K562 (cell line): ENCODE measurements at regions not wholly inside any gene's neighbourhood (a gene's known extent, or its start where the extent isn't known, plus 50 kb on each side); places are given as distances from the start of the nearest gene placed in this dataset.

Experiments
- ATAC-seq: fragments of 200-7000 bp; cut with Tn5 transposase; 3 replicates; pipeline ENCODE4 v1.9.1; 2020; ENCODE audit warnings: moderate library complexity
- BruUV-seq: library from RNA; stranded (reverse); fragments of 400-500 nt; replicated peaks from 2 replicates; lab custom pipeline; 2021; lab: Mats Ljungman, UMichigan
- CTCF ChIA-PET: fragments of 300-600 bp; formaldehyde crosslinking; extraction: SDS; loops from one replicate; lab custom pipeline; 2021; ENCODE audit warnings: low intra/inter-chr PET ratio; lab: Yijun Ruan, JAX
- POLR2A ChIA-PET: fragments of 300-600, 350-650 bp; sonication (Branson Sonifier 250); formaldehyde crosslinking; extraction: SDS; loops from one replicate; lab custom pipeline; 2021; ENCODE audit warnings: antibody characterized with exemption, inconsistent platforms; lab: Yijun Ruan, JAX
- DNase-seq, 4 experiments: peaks; one replicate each; pipeline versions ENCODE4 v3.0.0 to v3.0.0-alpha.2; 2011 to 2018; ENCODE audit warnings: low spot score in 3 of 4, mixed read lengths in 3 of 4; ENCODE audit errors: extremely low read depth in 1 of 4
- FAIRE-seq: peaks from 2 replicates; lab custom pipeline; 2011; peaks lifted over from hg19 to GRCh38; lab: Jason Lieb, UNC
- H2AFZ ChIP-seq: 2 replicates; pipeline ENCODE4 v1.6.0; 2011; ENCODE audit warnings: low read depth, low read length, control low read depth, inconsistent platforms
- H3K27ac ChIP-seq: fragments of 200-600 bp; 3 replicates; pipeline ENCODE4 v1.8.0; 2011; ENCODE audit warnings: low read depth, mild to moderate bottlenecking, control low read depth, inconsistent platforms, low read length, moderate library complexity, mixed read lengths; ENCODE audit errors: extremely low read depth
- H3K27me3 ChIP-seq, 2 experiments: fragments of 300-600 bp in 1 of 2; 2 replicates in 1 of 2; 3 replicates in 1 of 2; pipeline versions ENCODE4 v1.6.0 to v1.8.0; 2011; ENCODE audit warnings: inconsistent platforms in 2 of 2, low read length in 2 of 2, mild to moderate bottlenecking in 1 of 2, mixed read lengths in 1 of 2, moderate library complexity in 1 of 2; ENCODE audit not compliant: control insufficient read depth in 2 of 2, insufficient read depth in 2 of 2
- H3K36me3 ChIP-seq: fragments of 300-600 bp; 3 replicates; pipeline ENCODE4 v1.8.0; 2011; ENCODE audit warnings: mild to moderate bottlenecking, low read length, inconsistent platforms; ENCODE audit not compliant: control insufficient read depth, insufficient read depth
- H3K4me1 ChIP-seq, 2 experiments: fragments of 200-600 bp in 1 of 2; replicated peaks in 1 of 2; 2 replicates in 1 of 2; 3 replicates in 1 of 2; pipeline versions ENCODE4 v1.5.1 to v1.8.0; 2011; ENCODE audit warnings: inconsistent platforms in 2 of 2, low read length in 2 of 2, mild to moderate bottlenecking in 1 of 2, mixed read lengths in 1 of 2, moderate library complexity in 1 of 2; ENCODE audit not compliant: control insufficient read depth in 2 of 2, insufficient read depth in 2 of 2
- H3K4me2 ChIP-seq: 2 replicates; pipeline ENCODE4 v1.6.1; 2011; ENCODE audit warnings: low read length, control low read depth, inconsistent platforms, mixed read lengths; ENCODE audit not compliant: insufficient read depth
- H3K4me3 ChIP-seq: fragments of 200-600 bp; sonication (generic), shearing (Covaris generic); 2 replicates; pipeline ENCODE4 v1.5.1; 2016; ENCODE audit warnings: control low read depth, inconsistent platforms
- H3K79me2 ChIP-seq: fragments of 200-600 bp; 3 replicates; pipeline ENCODE4 v1.8.0; 2011; ENCODE audit warnings: low read length, inconsistent platforms; ENCODE audit not compliant: control insufficient read depth, insufficient read depth
- H3K9ac ChIP-seq, 2 experiments: 2 replicates each; pipeline versions ENCODE4 v1.6.0 to v1.6.1; 2011; ENCODE audit warnings: low read depth in 2 of 2, low read length in 2 of 2, control low read depth in 1 of 2, inconsistent platforms in 1 of 2, mild to moderate bottlenecking in 1 of 2, mixed read lengths in 1 of 2; ENCODE audit not compliant: insufficient read depth in 1 of 2
- H3K9me1 ChIP-seq: one replicate; pipeline ENCODE4 v1.6.0; 2011; ENCODE audit warnings: inconsistent platforms, mild to moderate bottlenecking, low read length, moderate library complexity; ENCODE audit not compliant: control insufficient read depth, insufficient read depth
- H3K9me3 ChIP-seq: replicated peaks from 2 replicates; pipeline ENCODE4 v1.5.1; 2011; ENCODE audit warnings: low read depth, low read length, inconsistent platforms; ENCODE audit not compliant: control insufficient read depth, insufficient read depth
- H4K20me1 ChIP-seq: replicated peaks from 2 replicates; pipeline ENCODE4 v1.6.1; 2011; ENCODE audit warnings: low read length, inconsistent platforms, mixed read lengths; ENCODE audit not compliant: control insufficient read depth, insufficient read depth
- ARID3A ChIP-seq: IDR thresholded peaks from 2 replicates; pipeline ENCODE4 v1.6.1; 2012; ENCODE audit warnings: low read depth, low read length, improper control_type of control experiment, borderline replicate concordance
- ARID4B ChIP-seq: sonication (generic); formaldehyde crosslinking; IDR thresholded peaks from 2 replicates; pipeline ENCODE4 v1.8.0; 2022; ENCODE audit warnings: mild to moderate bottlenecking, missing genetic modification reagents
- ATF3 ChIP-seq, 2 experiments: fragments of 450-650 bp in 1 of 2; sonication (generic) in 1 of 2; formaldehyde crosslinking in 1 of 2; IDR thresholded peaks in 1 of 2; conservative IDR thresholded peaks in 1 of 2; 2 replicates each; pipeline versions ENCODE4 v1.6.1 to v1.8.1; 2016 to 2023; ENCODE audit warnings: mild to moderate bottlenecking in 2 of 2, moderate library complexity in 2 of 2, inconsistent platforms in 1 of 2, missing genetic modification reagents in 1 of 2
- BCOR ChIP-seq: fragments of 450-650 bp; IDR thresholded peaks from 2 replicates; pipeline ENCODE4 v1.6.1; 2016
- CCAR2 ChIP-seq: fragments of 200-400 bp; formaldehyde crosslinking; IDR thresholded peaks from 2 replicates; pipeline ENCODE4 v1.6.1; 2017; ENCODE audit warnings: mild to moderate bottlenecking, low read depth, low read length
- EGR1 ChIP-seq: fragments of 450-650 bp; conservative IDR thresholded peaks from 2 replicates; pipeline ENCODE4 v1.6.1; 2017; ENCODE audit warnings: mild to moderate bottlenecking
- EZH2 ChIP-seq: IDR thresholded peaks from 2 replicates; pipeline ENCODE4 v1.6.1; 2012; ENCODE audit warnings: low read depth, mild to moderate bottlenecking, inconsistent platforms, low read length, borderline replicate concordance
- HDGF ChIP-seq: fragments of 450-650 bp; IDR thresholded peaks from 2 replicates; pipeline ENCODE4 v1.6.1; 2016
- HOMEZ ChIP-seq: fragments of 250-450 bp; sonication (Bioruptor Pico); IDR thresholded peaks from 2 replicates; pipeline ENCODE4 v1.4.0; 2020; ENCODE audit warnings: mild to moderate bottlenecking, moderate library complexity
- SAP30 ChIP-seq: fragments of 200-600 bp; sonication (generic); IDR thresholded peaks from 2 replicates; pipeline ENCODE4 v1.6.1; 2012; ENCODE audit warnings: borderline replicate concordance, low read depth, mild to moderate bottlenecking, moderate library complexity, low read length, control low read depth, inconsistent platforms; ENCODE audit not compliant: insufficient read depth, poor library complexity, severe bottlenecking
- ZBTB9 ChIP-seq: fragments of 450-650 bp; formaldehyde crosslinking; IDR thresholded peaks from 2 replicates; pipeline ENCODE4 v1.4.0; 2020; ENCODE audit warnings: mild to moderate bottlenecking, moderate library complexity
- ZNF77 ChIP-seq: fragments of 250-450 bp; sonication (Bioruptor Pico); IDR thresholded peaks from 2 replicates; pipeline ENCODE4 v1.5.0; 2020
- WGBS: fragments of 100-300 bp; shearing (Covaris generic); methylation state at CpG from one replicate; pipeline ENCODE4 v1.1.6; 2016; ENCODE audit warnings: low coverage, mixed read lengths; ENCODE audit not compliant: insufficient coverage; ENCODE audit errors: missing lambda C conversion rate; 5-methylcytosine and 5-hydroxymethylcytosine counted together
- in situ Hi-C: fragments of 300-500 bp; cut with MboI; formaldehyde crosslinking; loops from 4 replicates; pipeline ENCODE4 v1.15.0; 2018; ENCODE audit warnings: inconsistent platforms, mixed read lengths
- intact Hi-C: fragments of 100-400 bp; cut with micrococcal nuclease; formaldehyde crosslinking; loops from 2 replicates; pipeline ENCODE4 v1.14.2; 2022

GRCh38 chr14:49250109-49250508 is 336.1 kb downstream of the RPS29 start:
- BruUV-seq, result no TSS peak

More at GRCh38 chr14:49250109-49250508, 336.1 kb downstream of the RPS29 start:
- H3K9me3 ChIP-seq, result no peaks in the 10 kb centered on the region
- H3K4me3 ChIP-seq, result no peak overlapping the region
- no peak overlapping the region for H2AFZ ChIP-seq
- H4K20me1 ChIP-seq, result no peaks in the 10 kb centered on the region
- no peak overlapping the region for H3K27ac ChIP-seq
- CTCF ChIA-PET, result no interaction called here
- ATAC-seq (no peak), FAIRE-seq (no peak), DNase-seq (no peak)
- WGBS, result 3% methylated on average over 4 of the region's 4 CpGs
- H3K4me2 ChIP-seq, result no peak overlapping the region
- intact Hi-C loops, result no loop called here
- no peaks in the 10 kb centered on the region for H3K4me1 ChIP-seq
- H3K9me1 ChIP-seq, result no peaks in the 10 kb centered on the region
- in situ Hi-C loops, result no loop called here
- H3K79me2 ChIP-seq, result no peaks in the 10 kb centered on the region
- no peak overlapping the region for H3K9ac ChIP-seq
- no peaks in the 10 kb centered on the region for H3K36me3 ChIP-seq
- no peak for TF ChIP-seq ZBTB9 (CRISPR knock-in tag)
- TF ChIP-seq EZH2, result no peak
- no peak for TF ChIP-seq HOMEZ (CRISPR knock-in tag)
- no peak for TF ChIP-seq ZNF77 (CRISPR knock-in tag)
- no peak for TF ChIP-seq BCOR
- TF ChIP-seq HDGF, result no peak
- TF ChIP-seq CCAR2, result no peak
- TF ChIP-seq EGR1, result no peak
- no peak for TF ChIP-seq SAP30
- no peak for TF ChIP-seq ARID4B (CRISPR knock-in tag)
- no peak for TF ChIP-seq ATF3 (IDR thresholded peaks at IDR 0.05)
- no peak for TF ChIP-seq ATF3 (CRISPR knock-in tag; conservative IDR thresholded peaks at IDR 0.05)
- no peak for TF ChIP-seq ARID3A
- TF ChIP-seq, all 486 proteins: peak for 0
- H3K27me3 ChIP-seq, result no peaks in the 10 kb centered on the region
- POLR2A ChIA-PET, result no interaction called here
